ENCODE measurements at regions not wholly inside any gene's neighbourhood (a gene's known extent, or its start where the extent isn't known, plus 50 kb on each side); places are given as distances from the start of the nearest gene placed in this dataset.

DNA sequence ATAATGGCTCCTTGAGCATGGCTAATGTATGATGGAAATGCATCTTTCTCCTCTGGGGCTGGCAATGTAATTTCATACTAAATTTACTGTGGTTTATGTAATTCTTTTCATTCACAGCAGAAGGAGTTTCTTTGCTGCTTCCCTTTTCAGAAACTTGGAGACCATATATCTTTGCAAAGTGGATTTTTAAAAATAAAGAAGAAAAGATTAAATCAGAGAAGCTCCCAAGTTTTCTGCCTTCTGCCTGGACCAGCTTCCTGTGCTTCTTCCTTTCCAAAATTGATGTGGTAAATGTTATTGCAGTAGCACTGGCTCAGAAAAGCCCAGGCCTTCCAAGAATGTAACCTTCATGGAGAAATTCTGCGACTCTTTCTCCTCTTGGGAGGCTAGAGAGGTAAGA lies 300.1 kb upstream of the NCAM1 start:
- H2BK5ac ChIP-seq (ENCODE audit: low read depth, low read length), result no peak overlapping the region
- WGBS, 2 experiments (ENCODE audit: extremely low coverage in 1 of 2, insufficient coverage in 1 of 2, insufficient read length in 1 of 2, insufficient replicate concordance in 2 of 2, low coverage in 1 of 2, low lambda C conversion rate in 2 of 2, missing lambda C conversion rate in 1 of 2), result 60% methylated on average over 1 of the region's 1 CpG; no CpG with 5 or more reads in 1 of the 2 experiments
- FAIRE-seq (no peak), DNase-seq (ENCODE audit: low read depth in 1 of 2, low spot score in 2 of 2) (no peak)
- no peak overlapping the region for H2BK15ac ChIP-seq (ENCODE audit: low read length)
- no peak overlapping the region for H3K4me2 ChIP-seq (ENCODE audit: insufficient read depth in 1 of 2, low read depth in 2 of 2, low read length in 2 of 2)
- no peaks in the 10 kb centered on the region; the same call in 1 of the 2 replicates for H3K23me2 ChIP-seq (ENCODE audit: low read depth, low read length)
- no peak for TF ChIP-seq TEAD4 (IDR thresholded peaks at IDR 0.05; ENCODE audit: low read depth, low read length)
- TF ChIP-seq JUND (IDR thresholded peaks at IDR 0.05; ENCODE audit: low read length), result no peak
- TF ChIP-seq, protein P1, sequence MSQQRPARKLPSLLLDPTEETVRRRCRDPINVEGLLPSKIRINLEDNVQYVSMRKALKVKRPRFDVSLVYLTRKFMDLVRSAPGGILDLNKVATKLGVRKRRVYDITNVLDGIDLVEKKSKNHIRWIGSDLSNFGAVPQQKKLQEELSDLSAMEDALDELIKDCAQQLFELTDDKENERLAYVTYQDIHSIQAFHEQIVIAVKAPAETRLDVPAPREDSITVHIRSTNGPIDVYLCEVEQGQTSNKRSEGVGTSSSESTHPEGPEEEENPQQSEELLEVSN (IDR thresholded peaks at IDR 0.05), result no peak
- no peak for TF ChIP-seq NANOG (IDR thresholded peaks at IDR 0.05; ENCODE audit: insufficient read depth, low read depth, low read length, poor library complexity, severe bottlenecking)
- no peak for TF ChIP-seq GABPA (IDR thresholded peaks at IDR 0.05; ENCODE audit: borderline replicate concordance, insufficient read depth, low read length)
- no peak for TF ChIP-seq SIN3A (conservative IDR thresholded peaks at IDR 0.05 in 1 of 2, IDR thresholded peaks at IDR 0.05 in 1 of 2; ENCODE audit: low read depth in 1 of 2, low read length in 2 of 2)
- H2BK20ac ChIP-seq (ENCODE audit: low read length), result no peak overlapping the region
- no peak overlapping the region for H3K56ac ChIP-seq (replicated peaks; ENCODE audit: insufficient read length, low read depth, low read length)
- H2AFZ ChIP-seq (ENCODE audit: low read length), result no peak overlapping the region
- no peak overlapping the region for H3K14ac ChIP-seq (ENCODE audit: insufficient read length)
- no peak overlapping the region for H2AK5ac ChIP-seq (ENCODE audit: low read depth, low read length)
- no peak overlapping the region for H3K4ac ChIP-seq (replicated peaks; ENCODE audit: insufficient read length, low read depth, low read length)
- H3K36me3 ChIP-seq (ENCODE audit: control insufficient read depth in 2 of 4, insufficient read depth in 4 of 4, low read length in 3 of 4), result no peaks in the 10 kb centered on the region
- H3K4me1 ChIP-seq (replicated peaks in 1 of 4; ENCODE audit: control insufficient read depth in 3 of 4, insufficient read depth in 4 of 4, low read length in 3 of 4), result no peaks in the 10 kb centered on the region
- no peak overlapping the region for H3K9ac ChIP-seq (replicated peaks in 1 of 4; ENCODE audit: extremely low read depth in 1 of 4, low read depth in 3 of 4, low read length in 3 of 4)
- H3K79me2 ChIP-seq (ENCODE audit: control insufficient read depth in 1 of 2, insufficient read depth in 2 of 2, low read length in 2 of 2), result no peaks in the 10 kb centered on the region
- H4K5ac ChIP-seq (ENCODE audit: insufficient read length, low read depth, low read length), result no peak overlapping the region
- no peak overlapping the region for H3K27ac ChIP-seq (ENCODE audit: low read depth, low read length)
- no peak overlapping the region for H2BK12ac ChIP-seq (ENCODE audit: low read depth, low read length)
- H3K79me1 ChIP-seq (ENCODE audit: low read depth, low read length), result no peaks in the 10 kb centered on the region; the same call in 1 of the 2 replicates
- no peak overlapping the region for H3K4me3 ChIP-seq (ENCODE audit: extremely low read depth in 1 of 4, insufficient read depth in 2 of 4, low read depth in 3 of 4, low read length in 4 of 4)
- H3K9me3 ChIP-seq (ENCODE audit: insufficient read depth in 2 of 2, low read depth in 1 of 2, low read length in 1 of 2), result no peaks in the 10 kb centered on the region
- ChIA-PET POLR2A (ENCODE audit: partially characterized antibody) (no interaction called here), CTCF (ENCODE audit: partially characterized antibody) (interaction anchor here (1.4 kb wide), 1 partner anchor 11 kb away, joined by 5 read pairs; no protein-coding TSS in a partner anchor)
- H3K18ac ChIP-seq (ENCODE audit: extremely low read depth, low read length), result no peak overlapping the region
- no peak overlapping the region for H4K91ac ChIP-seq (replicated peaks; ENCODE audit: insufficient read length, low read length)
- no peak overlapping the region for H2BK120ac ChIP-seq (replicated peaks; ENCODE audit: low read depth, low read length)
- no peak overlapping the region for H4K8ac ChIP-seq (ENCODE audit: extremely low read depth, insufficient read depth, low read length)
- no peaks in the 10 kb centered on the region for H4K20me1 ChIP-seq (replicated peaks in 1 of 2; ENCODE audit: control insufficient read depth in 1 of 2, insufficient read depth in 2 of 2, low read length in 2 of 2)
- no peaks in the 10 kb centered on the region for H3K27me3 ChIP-seq (replicated peaks in 1 of 4; ENCODE audit: control insufficient read depth in 3 of 4, extremely low read depth in 1 of 4, insufficient read depth in 3 of 4, low read length in 3 of 4)
- no peak overlapping the region for H3K23ac ChIP-seq (ENCODE audit: insufficient read length)

Data from H1 (cell line).